Panc1 (cell line): ENCODE measurements at regions not wholly inside any gene's neighbourhood (a gene's known extent, or its start where the extent isn't known, plus 50 kb on each side); places are given as distances from the start of the nearest gene placed in this dataset.

ENCODE experiments used
- ATAC-seq: fragments of 200-7000 bp; cut with Tn5 transposase; 2 replicates; pipeline ENCODE4 v1.9.1; 2020; ENCODE audit warnings: mild to moderate bottlenecking, moderate library complexity
- BruUV-seq: library from RNA; stranded (reverse); fragments of 400-500 nt; replicated peaks from 2 replicates; lab custom pipeline; 2021; lab: Mats Ljungman, UMichigan
- CTCF ChIA-PET: fragments of 300-600 bp; sonication (Branson Sonifier 250); formaldehyde crosslinking; loops from one replicate; lab custom pipeline; 2022; ENCODE audit warnings: antibody characterized with exemption; lab: Charles Lee
- POLR2A ChIA-PET: fragments of 300-600 bp; sonication (Branson Sonifier 250); formaldehyde crosslinking; loops from one replicate; lab custom pipeline; 2022; ENCODE audit warnings: antibody characterized with exemption; lab: Charles Lee
- DNase-seq: peaks from one replicate; pipeline ENCODE4 v3.0.0-alpha.2; 2010; ENCODE audit warnings: low read depth, low spot score
- H3K27ac ChIP-seq: 2 replicates; pipeline ENCODE4 v1.5.1; 2011; ENCODE audit warnings: mild to moderate bottlenecking, low read length, inconsistent platforms
- H3K27me3 ChIP-seq: fragments of 200-500 bp; sonication (Bioruptor generic); 2 replicates; pipeline ENCODE4 v1.6.0; 2014; ENCODE audit warnings: low read length, inconsistent platforms; ENCODE audit not compliant: control insufficient read depth, insufficient read depth
- H3K36me3 ChIP-seq: fragments of 200-500 bp; sonication (Bioruptor generic); 2 replicates; pipeline ENCODE4 v1.5.1; 2014; ENCODE audit warnings: inconsistent platforms, mild to moderate bottlenecking, low read length, moderate library complexity; ENCODE audit not compliant: control insufficient read depth, insufficient read depth
- H3K4me1 ChIP-seq: 2 replicates; pipeline ENCODE4 v1.5.1; 2011; ENCODE audit warnings: inconsistent platforms, mild to moderate bottlenecking, low read length, moderate library complexity; ENCODE audit not compliant: control insufficient read depth, insufficient read depth
- H3K4me3 ChIP-seq, 2 experiments: 2 replicates each; pipeline ENCODE4 v1.5.1; 2011 to 2012; ENCODE audit warnings: low read depth in 2 of 2, low read length in 2 of 2, mild to moderate bottlenecking in 2 of 2, inconsistent platforms in 1 of 2, moderate library complexity in 1 of 2
- H3K9me3 ChIP-seq: fragments of 200-500 bp; sonication (Bioruptor generic); 2 replicates; pipeline ENCODE4 v1.5.1; 2014; ENCODE audit warnings: low read depth, mild to moderate bottlenecking, inconsistent platforms, low read length, moderate library complexity; ENCODE audit not compliant: control insufficient read depth, insufficient read depth
- POLR2AphosphoS5 ChIP-seq: IDR thresholded peaks from 2 replicates; pipeline ENCODE4 v1.6.1; 2012; ENCODE audit warnings: mild to moderate bottlenecking, low read depth, low read length, moderate library complexity
- SIN3A ChIP-seq: IDR thresholded peaks from 2 replicates; pipeline ENCODE4 v1.6.1; 2012; ENCODE audit warnings: low read depth, mild to moderate bottlenecking, low read length, moderate library complexity, borderline replicate concordance; ENCODE audit not compliant: insufficient read depth
- TCF7L2 ChIP-seq: IDR thresholded peaks from 2 replicates; pipeline ENCODE4 v1.6.1; 2011; ENCODE audit warnings: mild to moderate bottlenecking, low read depth, low read length, inconsistent platforms
- in situ Hi-C: cut with HindIII; loops from 2 replicates; pipeline ENCODE4 v1.10.0; 2016; ENCODE audit warnings: low sequenced_read_pairs, low pct_unique_long_range_greater_than_20kb
- intact Hi-C: fragments of 100-400 bp; cut with micrococcal nuclease; formaldehyde crosslinking; loops from one replicate; pipeline ENCODE4 v1.10.0; 2022; ENCODE audit not compliant: unreplicated experiment
- TF ChIP-seq, protein P1 (sequence below), 2 experiments: IDR thresholded peaks; 2 replicates each; pipeline ENCODE4 v1.6.1; 2011 to 2012; ENCODE audit warnings: low read depth in 2 of 2, control low read depth in 1 of 2, low read length in 1 of 2, mild to moderate bottlenecking in 1 of 2, moderate library complexity in 1 of 2; ENCODE audit not compliant: insufficient read depth in 1 of 2
- TF ChIP-seq, protein P2 (sequence below): fragments of 450-650 bp; IDR thresholded peaks from 2 replicates; pipeline ENCODE4 v1.5.1; 2017; ENCODE audit warnings: mild to moderate bottlenecking

DNA sequence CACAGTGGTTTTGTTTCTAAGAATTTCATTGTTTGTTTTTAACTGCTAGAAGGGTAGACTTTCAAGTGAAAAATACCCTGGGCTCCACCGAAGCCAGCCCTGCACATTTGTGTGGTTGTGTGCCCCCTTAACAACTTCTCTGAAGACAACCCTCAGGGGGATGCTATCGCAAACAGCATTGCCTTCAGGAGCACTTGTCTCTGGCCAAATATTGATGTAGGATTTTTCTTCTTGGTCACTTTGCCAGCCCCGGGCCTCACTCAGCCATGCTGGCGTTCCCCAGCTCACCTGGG lies 69.2 kb upstream of the SERP2 start:
- ATAC-seq (no peak), DNase-seq (no peak)
- Histone ChIP-seq H3K27ac (no peak overlapping the region), H3K27me3 (no peaks in the 10 kb centered on the region), H3K36me3 (no peaks in the 10 kb centered on the region), H3K4me3 (no peak overlapping the region), H3K4me1 (no peaks in the 10 kb centered on the region; the same call in 1 of the 2 replicates), H3K9me3 (no peaks in the 10 kb centered on the region)
- intact Hi-C loops (no loop called here), in situ Hi-C loops (no loop called here)
- no TSS peak for BruUV-seq
- TF ChIP-seq, protein P1, sequence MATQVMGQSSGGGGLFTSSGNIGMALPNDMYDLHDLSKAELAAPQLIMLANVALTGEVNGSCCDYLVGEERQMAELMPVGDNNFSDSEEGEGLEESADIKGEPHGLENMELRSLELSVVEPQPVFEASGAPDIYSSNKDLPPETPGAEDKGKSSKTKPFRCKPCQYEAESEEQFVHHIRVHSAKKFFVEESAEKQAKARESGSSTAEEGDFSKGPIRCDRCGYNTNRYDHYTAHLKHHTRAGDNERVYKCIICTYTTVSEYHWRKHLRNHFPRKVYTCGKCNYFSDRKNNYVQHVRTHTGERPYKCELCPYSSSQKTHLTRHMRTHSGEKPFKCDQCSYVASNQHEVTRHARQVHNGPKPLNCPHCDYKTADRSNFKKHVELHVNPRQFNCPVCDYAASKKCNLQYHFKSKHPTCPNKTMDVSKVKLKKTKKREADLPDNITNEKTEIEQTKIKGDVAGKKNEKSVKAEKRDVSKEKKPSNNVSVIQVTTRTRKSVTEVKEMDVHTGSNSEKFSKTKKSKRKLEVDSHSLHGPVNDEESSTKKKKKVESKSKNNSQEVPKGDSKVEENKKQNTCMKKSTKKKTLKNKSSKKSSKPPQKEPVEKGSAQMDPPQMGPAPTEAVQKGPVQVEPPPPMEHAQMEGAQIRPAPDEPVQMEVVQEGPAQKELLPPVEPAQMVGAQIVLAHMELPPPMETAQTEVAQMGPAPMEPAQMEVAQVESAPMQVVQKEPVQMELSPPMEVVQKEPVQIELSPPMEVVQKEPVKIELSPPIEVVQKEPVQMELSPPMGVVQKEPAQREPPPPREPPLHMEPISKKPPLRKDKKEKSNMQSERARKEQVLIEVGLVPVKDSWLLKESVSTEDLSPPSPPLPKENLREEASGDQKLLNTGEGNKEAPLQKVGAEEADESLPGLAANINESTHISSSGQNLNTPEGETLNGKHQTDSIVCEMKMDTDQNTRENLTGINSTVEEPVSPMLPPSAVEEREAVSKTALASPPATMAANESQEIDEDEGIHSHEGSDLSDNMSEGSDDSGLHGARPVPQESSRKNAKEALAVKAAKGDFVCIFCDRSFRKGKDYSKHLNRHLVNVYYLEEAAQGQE (IDR thresholded peaks at IDR 0.05; ENCODE audit: insufficient read depth in 1 of 2, low read depth in 2 of 2, low read length in 1 of 2), result no peak
- TF ChIP-seq, protein P2, sequence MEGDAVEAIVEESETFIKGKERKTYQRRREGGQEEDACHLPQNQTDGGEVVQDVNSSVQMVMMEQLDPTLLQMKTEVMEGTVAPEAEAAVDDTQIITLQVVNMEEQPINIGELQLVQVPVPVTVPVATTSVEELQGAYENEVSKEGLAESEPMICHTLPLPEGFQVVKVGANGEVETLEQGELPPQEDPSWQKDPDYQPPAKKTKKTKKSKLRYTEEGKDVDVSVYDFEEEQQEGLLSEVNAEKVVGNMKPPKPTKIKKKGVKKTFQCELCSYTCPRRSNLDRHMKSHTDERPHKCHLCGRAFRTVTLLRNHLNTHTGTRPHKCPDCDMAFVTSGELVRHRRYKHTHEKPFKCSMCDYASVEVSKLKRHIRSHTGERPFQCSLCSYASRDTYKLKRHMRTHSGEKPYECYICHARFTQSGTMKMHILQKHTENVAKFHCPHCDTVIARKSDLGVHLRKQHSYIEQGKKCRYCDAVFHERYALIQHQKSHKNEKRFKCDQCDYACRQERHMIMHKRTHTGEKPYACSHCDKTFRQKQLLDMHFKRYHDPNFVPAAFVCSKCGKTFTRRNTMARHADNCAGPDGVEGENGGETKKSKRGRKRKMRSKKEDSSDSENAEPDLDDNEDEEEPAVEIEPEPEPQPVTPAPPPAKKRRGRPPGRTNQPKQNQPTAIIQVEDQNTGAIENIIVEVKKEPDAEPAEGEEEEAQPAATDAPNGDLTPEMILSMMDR, result no peak
- no peak for TF ChIP-seq SIN3A
- TF ChIP-seq TCF7L2, result no peak
- TF ChIP-seq POLR2AphosphoS5, result no peak
- POLR2A ChIA-PET, result no interaction called here
- CTCF ChIA-PET, result no interaction called here

DNA sequence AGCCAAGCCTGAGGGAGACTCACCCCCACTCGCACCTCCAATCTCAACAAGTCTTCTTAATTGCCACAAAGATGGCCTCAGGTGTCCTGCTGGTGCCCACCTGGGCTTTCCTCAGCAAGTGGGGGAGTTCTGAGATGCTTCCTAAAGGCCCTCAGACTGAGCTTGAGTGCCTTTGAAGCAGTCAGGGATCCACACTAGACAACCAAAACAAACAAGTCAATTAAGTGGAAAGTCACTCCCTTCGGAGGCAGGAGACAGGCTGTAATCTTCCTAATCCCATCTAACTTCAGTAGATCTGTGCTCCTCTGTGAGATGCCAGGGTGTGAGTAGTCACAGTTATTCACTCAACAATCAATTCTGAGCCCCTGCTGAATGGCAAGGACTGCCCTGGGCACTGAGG lies 68.3 kb upstream of the SERP2 start:
- no peaks in the 10 kb centered on the region for H3K27me3 ChIP-seq
- in situ Hi-C loops (no loop called here), intact Hi-C loops (no loop called here)
- ChIA-PET POLR2A (no interaction called here), CTCF (no interaction called here)
- no peak for ATAC-seq
- DNase-seq, result no peak
- H3K27ac ChIP-seq, result no peak overlapping the region
- H3K36me3 ChIP-seq, result no peaks in the 10 kb centered on the region
- H3K4me1 ChIP-seq, result no peaks in the 10 kb centered on the region; the same call in 1 of the 2 replicates
- H3K9me3 ChIP-seq, result no peaks in the 10 kb centered on the region
- no peak for TF ChIP-seq POLR2AphosphoS5
- TF ChIP-seq, protein P2, result no peak
- TF ChIP-seq TCF7L2, result no peak
- no peak for TF ChIP-seq SIN3A
- TF ChIP-seq, protein P1 (IDR thresholded peaks at IDR 0.05; ENCODE audit: insufficient read depth in 1 of 2, low read depth in 2 of 2, low read length in 1 of 2), result no peak
- no TSS peak for BruUV-seq
- no peak overlapping the region for H3K4me3 ChIP-seq
